GM12878 (cell line): ENCODE measurements at regions not wholly inside any gene's neighbourhood (a gene's known extent, or its start where the extent isn't known, plus 50 kb on each side); places are given as distances from the start of the nearest gene placed in this dataset.
A peak's percentile ranks its signal among the peaks of the same experiment; 100 is the strongest.

Source experiments
- ATAC-seq: fragments of 200-7000 bp; cut with Tn5 transposase; 3 replicates; pipeline ENCODE4 v1.9.1; 2020; ENCODE audit warnings: mild to moderate bottlenecking, moderate library complexity
- BruUV-seq: library from RNA; stranded (reverse); fragments of 400-500 nt; replicated peaks from 2 replicates; lab custom pipeline; 2021; lab: Mats Ljungman, UMichigan
- CTCF ChIA-PET: fragments of 300-600 bp; sonication (Branson Sonifier 250); formaldehyde crosslinking; extraction: SDS; loops from one replicate; lab custom pipeline; 2021; ENCODE audit warnings: inconsistent platforms; lab: Yijun Ruan, JAX
- POLR2A ChIA-PET: fragments of 350-600 bp; formaldehyde crosslinking; extraction: SDS; loops from one replicate; lab custom pipeline; 2021; ENCODE audit warnings: inconsistent platforms; lab: Charles Lee
- RAD21 ChIA-PET: fragments of 300-600 bp; sonication (Branson Sonifier 250); formaldehyde crosslinking; loops from one replicate; lab custom pipeline; 2023; ENCODE audit warnings: antibody characterized with exemption; ENCODE audit not compliant: unreplicated experiment; lab: Charles Lee
- SMC1A ChIA-PET: fragments of 300-600 bp; sonication (Branson Sonifier 250); formaldehyde crosslinking; loops from one replicate; lab custom pipeline; 2023; ENCODE audit not compliant: unreplicated experiment, uncharacterized antibody; lab: Charles Lee
- DNase-seq: peaks from one replicate; pipeline ENCODE4 v3.0.0-alpha.2; 2011; ENCODE audit warnings: low read depth, low spot score
- FAIRE-seq: peaks from 3 replicates; lab custom pipeline; 2011; peaks lifted over from hg19 to GRCh38; lab: Jason Lieb, UNC
- H2AFZ ChIP-seq: 2 replicates; pipeline ENCODE4 v1.6.0; 2011; ENCODE audit warnings: low read depth, low read length, control low read depth; ENCODE audit not compliant: control insufficient read depth
- H3K27ac ChIP-seq: 2 replicates; pipeline ENCODE4 v1.5.1; 2011; ENCODE audit warnings: control low read depth; ENCODE audit not compliant: control insufficient read depth, insufficient read depth
- H3K27me3 ChIP-seq, 2 experiments: replicated peaks in 1 of 2; 2 replicates each; pipeline versions ENCODE4 v1.6.0 to v1.6.1; 2011; ENCODE audit warnings: low read length in 1 of 2; ENCODE audit not compliant: control insufficient read depth in 2 of 2, insufficient read depth in 2 of 2
- H3K36me3 ChIP-seq, 2 experiments: 2 replicates each; pipeline ENCODE4 v1.5.1; 2011; ENCODE audit warnings: low read length in 1 of 2; ENCODE audit not compliant: control insufficient read depth in 2 of 2, insufficient read depth in 2 of 2
- H3K4me1 ChIP-seq: 2 replicates; pipeline ENCODE4 v1.6.1; 2011; ENCODE audit warnings: mild to moderate bottlenecking, low read length, moderate library complexity, mixed read lengths; ENCODE audit not compliant: control insufficient read depth, insufficient read depth
- H3K4me2 ChIP-seq: 2 replicates; pipeline ENCODE4 v1.6.0; 2011; ENCODE audit warnings: control low read depth; ENCODE audit not compliant: control insufficient read depth, insufficient read depth
- H3K4me3 ChIP-seq: fragments of 200-600 bp; sonication (generic); 2 replicates; pipeline ENCODE4 v1.5.1; 2016
- H3K79me2 ChIP-seq: 2 replicates; pipeline ENCODE4 v1.6.0; 2011; ENCODE audit warnings: low read length; ENCODE audit not compliant: control insufficient read depth, insufficient read depth
- H3K9ac ChIP-seq: 2 replicates; pipeline ENCODE4 v1.8.0; 2011; ENCODE audit warnings: low read length, control low read depth, mixed read lengths; ENCODE audit not compliant: control insufficient read depth, insufficient read depth
- H3K9me3 ChIP-seq: replicated peaks from 3 replicates; pipeline ENCODE4 v1.5.1; 2011; ENCODE audit warnings: mild to moderate bottlenecking, low read length; ENCODE audit not compliant: control insufficient read depth, insufficient read depth
- H4K20me1 ChIP-seq: 2 replicates; pipeline ENCODE4 v1.6.0; 2011; ENCODE audit not compliant: control insufficient read depth, insufficient read depth
- ASH2L ChIP-seq: fragments of 300-600, 200-600 bp; sonication (generic); IDR thresholded peaks from 2 replicates; pipeline ENCODE4 v1.6.1; 2017; ENCODE audit warnings: low read depth, mild to moderate bottlenecking, borderline replicate concordance
- CBX3 ChIP-seq: fragments of 200-600 bp; sonication (generic); IDR thresholded peaks from 2 replicates; pipeline ENCODE4 v1.6.1; 2016; ENCODE audit warnings: low read depth, borderline replicate concordance
- CBX5 ChIP-seq: sonication (generic); IDR thresholded peaks from 2 replicates; pipeline ENCODE4 v1.6.1; 2016; ENCODE audit warnings: low read depth, moderate library complexity, mild to moderate bottlenecking, inconsistent platforms
- EP300 ChIP-seq, 2 experiments: fragments of 150-350 bp in 1 of 2; IDR thresholded peaks; 2 replicates each; pipeline ENCODE4 v1.6.1; 2011 to 2012; ENCODE audit warnings: low read depth in 2 of 2, low read length in 2 of 2, borderline replicate concordance in 1 of 2, improper control_type of control experiment in 1 of 2, inconsistent platforms in 1 of 2; ENCODE audit not compliant: control insufficient read depth in 1 of 2
- EZH2 ChIP-seq: IDR thresholded peaks from 2 replicates; pipeline ENCODE4 v1.6.1; 2012; ENCODE audit warnings: low read depth, mild to moderate bottlenecking, control low read depth, inconsistent platforms, low read length, borderline replicate concordance; ENCODE audit not compliant: control insufficient read depth
- FOS ChIP-seq: IDR thresholded peaks from 3 replicates; pipeline ENCODE4 v1.6.1; 2011; ENCODE audit warnings: borderline replicate concordance; ENCODE audit not compliant: insufficient read length; ENCODE audit errors: extremely low read depth
- KDM1A ChIP-seq: fragments of 200-600 bp; sonication (generic); IDR thresholded peaks from 2 replicates; pipeline ENCODE4 v1.6.1; 2016; ENCODE audit warnings: borderline replicate concordance
- NFIC ChIP-seq: IDR thresholded peaks from 2 replicates; pipeline ENCODE4 v1.6.1; 2012; ENCODE audit warnings: low read depth, mild to moderate bottlenecking, inconsistent platforms, low read length, moderate library complexity
- NR2F1 ChIP-seq: fragments of 450-650 bp; conservative IDR thresholded peaks from 2 replicates; pipeline ENCODE4 v1.6.1; 2017; ENCODE audit warnings: mild to moderate bottlenecking
- RFX5 ChIP-seq: IDR thresholded peaks from 2 replicates; pipeline ENCODE4 v1.6.1; 2011; ENCODE audit warnings: low read depth, low read length, improper control_type of control experiment
- RUNX3 ChIP-seq: IDR thresholded peaks from 2 replicates; pipeline ENCODE4 v1.6.1; 2012; ENCODE audit warnings: low read length, inconsistent platforms
- SREBF2 ChIP-seq: IDR thresholded peaks from 2 replicates; pipeline ENCODE4 v1.6.1; 2012; ENCODE audit warnings: mild to moderate bottlenecking, low read length
- ZNF622 ChIP-seq: fragments of 450-650 bp; IDR thresholded peaks from 2 replicates; pipeline ENCODE4 v1.6.1; 2017; ENCODE audit warnings: mild to moderate bottlenecking, inconsistent platforms
- WGBS: methylation state at CpG from one replicate; pipeline ENCODE4 v1.1.6; 2016; ENCODE audit warnings: low lambda C conversion rate; ENCODE audit not compliant: insufficient replicate concordance, insufficient coverage; ENCODE audit errors: missing lambda C conversion rate; 5-methylcytosine and 5-hydroxymethylcytosine counted together
- in situ Hi-C: fragments of 300-500 bp; cut with MboI; formaldehyde crosslinking; loops from 9 replicates; pipeline ENCODE4 v1.14.3; 2018; ENCODE audit warnings: mixed read lengths
- intact Hi-C: fragments of 100-400 bp; cut with micrococcal nuclease; formaldehyde crosslinking; loops from one replicate; pipeline ENCODE4 v1.14.2; 2022; ENCODE audit not compliant: unreplicated experiment
- TF ChIP-seq, protein P1 (sequence below): fragments of 450-650 bp; IDR thresholded peaks from 2 replicates; pipeline ENCODE4 v1.6.1; 2016; ENCODE audit warnings: mild to moderate bottlenecking, moderate library complexity, borderline replicate concordance
- TF ChIP-seq, protein P2 (sequence below): fragments of 450-650 bp; IDR thresholded peaks from 2 replicates; pipeline ENCODE4 v1.6.1; 2017; ENCODE audit warnings: mild to moderate bottlenecking

- TF ChIP-seq, protein P1, sequence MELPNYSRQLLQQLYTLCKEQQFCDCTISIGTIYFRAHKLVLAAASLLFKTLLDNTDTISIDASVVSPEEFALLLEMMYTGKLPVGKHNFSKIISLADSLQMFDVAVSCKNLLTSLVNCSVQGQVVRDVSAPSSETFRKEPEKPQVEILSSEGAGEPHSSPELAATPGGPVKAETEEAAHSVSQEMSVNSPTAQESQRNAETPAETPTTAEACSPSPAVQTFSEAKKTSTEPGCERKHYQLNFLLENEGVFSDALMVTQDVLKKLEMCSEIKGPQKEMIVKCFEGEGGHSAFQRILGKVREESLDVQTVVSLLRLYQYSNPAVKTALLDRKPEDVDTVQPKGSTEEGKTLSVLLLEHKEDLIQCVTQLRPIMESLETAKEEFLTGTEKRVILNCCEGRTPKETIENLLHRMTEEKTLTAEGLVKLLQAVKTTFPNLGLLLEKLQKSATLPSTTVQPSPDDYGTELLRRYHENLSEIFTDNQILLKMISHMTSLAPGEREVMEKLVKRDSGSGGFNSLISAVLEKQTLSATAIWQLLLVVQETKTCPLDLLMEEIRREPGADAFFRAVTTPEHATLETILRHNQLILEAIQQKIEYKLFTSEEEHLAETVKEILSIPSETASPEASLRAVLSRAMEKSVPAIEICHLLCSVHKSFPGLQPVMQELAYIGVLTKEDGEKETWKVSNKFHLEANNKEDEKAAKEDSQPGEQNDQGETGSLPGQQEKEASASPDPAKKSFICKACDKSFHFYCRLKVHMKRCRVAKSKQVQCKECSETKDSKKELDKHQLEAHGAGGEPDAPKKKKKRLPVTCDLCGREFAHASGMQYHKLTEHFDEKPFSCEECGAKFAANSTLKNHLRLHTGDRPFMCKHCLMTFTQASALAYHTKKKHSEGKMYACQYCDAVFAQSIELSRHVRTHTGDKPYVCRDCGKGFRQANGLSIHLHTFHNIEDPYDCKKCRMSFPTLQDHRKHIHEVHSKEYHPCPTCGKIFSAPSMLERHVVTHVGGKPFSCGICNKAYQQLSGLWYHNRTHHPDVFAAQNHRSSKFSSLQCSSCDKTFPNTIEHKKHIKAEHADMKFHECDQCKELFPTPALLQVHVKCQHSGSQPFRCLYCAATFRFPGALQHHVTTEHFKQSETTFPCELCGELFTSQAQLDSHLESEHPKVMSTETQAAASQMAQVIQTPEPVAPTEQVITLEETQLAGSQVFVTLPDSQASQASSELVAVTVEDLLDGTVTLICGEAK: no peak
- TF ChIP-seq, protein P2, sequence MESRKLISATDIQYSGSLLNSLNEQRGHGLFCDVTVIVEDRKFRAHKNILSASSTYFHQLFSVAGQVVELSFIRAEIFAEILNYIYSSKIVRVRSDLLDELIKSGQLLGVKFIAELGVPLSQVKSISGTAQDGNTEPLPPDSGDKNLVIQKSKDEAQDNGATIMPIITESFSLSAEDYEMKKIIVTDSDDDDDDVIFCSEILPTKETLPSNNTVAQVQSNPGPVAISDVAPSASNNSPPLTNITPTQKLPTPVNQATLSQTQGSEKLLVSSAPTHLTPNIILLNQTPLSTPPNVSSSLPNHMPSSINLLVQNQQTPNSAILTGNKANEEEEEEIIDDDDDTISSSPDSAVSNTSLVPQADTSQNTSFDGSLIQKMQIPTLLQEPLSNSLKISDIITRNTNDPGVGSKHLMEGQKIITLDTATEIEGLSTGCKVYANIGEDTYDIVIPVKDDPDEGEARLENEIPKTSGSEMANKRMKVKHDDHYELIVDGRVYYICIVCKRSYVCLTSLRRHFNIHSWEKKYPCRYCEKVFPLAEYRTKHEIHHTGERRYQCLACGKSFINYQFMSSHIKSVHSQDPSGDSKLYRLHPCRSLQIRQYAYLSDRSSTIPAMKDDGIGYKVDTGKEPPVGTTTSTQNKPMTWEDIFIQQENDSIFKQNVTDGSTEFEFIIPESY: no peak
- no peak for TF ChIP-seq RUNX3
These were observed 545.8 kb downstream of the CSNK1G3 start (continued) for GRCh38 chr5:124057724-124058231.

DNA sequence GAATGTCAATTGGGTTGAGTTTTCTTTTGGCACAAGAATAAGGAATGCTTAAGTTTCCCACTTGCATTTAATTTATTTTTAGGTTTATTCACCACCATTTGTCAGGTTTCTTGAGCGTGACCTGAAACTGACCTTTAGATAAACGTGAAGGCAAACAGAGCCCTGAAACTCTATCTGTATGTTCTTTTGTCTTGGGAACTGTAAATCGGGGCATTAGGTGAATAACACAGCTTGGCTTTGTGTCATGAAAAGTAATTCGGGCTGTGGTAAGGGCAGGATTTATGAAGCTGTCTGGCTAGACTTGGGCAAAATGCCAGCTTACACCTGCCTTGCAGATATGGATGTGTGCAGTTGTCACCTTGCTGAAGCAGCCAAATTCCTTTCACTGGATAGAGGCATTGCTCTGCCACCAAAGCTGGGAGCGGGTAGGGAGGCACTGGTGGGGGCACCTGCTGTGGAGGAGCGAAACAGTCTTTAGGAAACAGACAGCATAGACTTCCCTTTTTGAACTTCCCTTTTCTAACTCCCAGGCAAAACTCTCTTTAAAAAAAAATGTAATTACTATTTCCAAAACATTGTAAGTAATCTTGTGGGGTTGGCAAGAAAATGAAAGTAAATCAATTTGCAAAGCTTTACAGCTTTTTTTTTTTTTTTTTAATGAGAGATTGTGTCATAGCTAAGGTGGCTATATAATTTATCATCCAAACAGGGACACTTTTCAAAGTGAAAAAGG lies 545.2 kb downstream of the CSNK1G3 start:
- H3K36me3 ChIP-seq: no peaks in the 10 kb centered on the region
- no peaks in the 10 kb centered on the region for H4K20me1 ChIP-seq
- no peak overlapping the region for H3K9ac ChIP-seq
- peak overlapping the region; percentile 90 for H3K4me2 ChIP-seq
- H3K27ac ChIP-seq: peak overlapping the region; percentile 46
- WGBS: 3% methylated on average over 6 of the region's 6 CpGs
- H3K27me3 ChIP-seq: no peaks in the 10 kb centered on the region
- ChIA-PET POLR2A (interaction anchor here (0.9 kb wide), 1 partner anchor 26 kb away, joined by 3 read pairs; no protein-coding TSS in a partner anchor), CTCF (interaction anchor here (0.8 to 1.4 kb wide), 4 partner anchors 11 to 36 kb away, joined by 3 to 4 read pairs (median 3); no protein-coding TSS in a partner anchor), RAD21 (interaction anchor here (0.6 to 2.6 kb wide), 6 partner anchors 12 to 1778 kb away, joined by 3 to 14 read pairs (median 3); no protein-coding TSS in a partner anchor), SMC1A (interaction anchor here (0.6 to 4.3 kb wide), 7 partner anchors 14 to 594 kb away, joined by 3 to 34 read pairs (median 5); no protein-coding TSS in a partner anchor)
- intact Hi-C loops: loop anchor here (5.0 to 10.0 kb wide), 3 partner anchors 392 to 588 kb away; no protein-coding TSS in a partner anchor
- H3K4me1 ChIP-seq: peaks cover 37% of the 10 kb centered on the region
- ATAC-seq (peak; percentile 76), DNase-seq (peak; percentile 47), FAIRE-seq (peak; percentile 7)
- peak overlapping the region; percentile 65; the same call in 1 of the 2 replicates for H3K4me3 ChIP-seq
- BruUV-seq: no TSS peak
- in situ Hi-C loops: no loop called here
- H3K9me3 ChIP-seq: peaks cover 4% of the 10 kb centered on the region; the same call in 2 of the 3 replicates
- peak overlapping the region; percentile 15 for H2AFZ ChIP-seq
- H3K79me2 ChIP-seq: no peaks in the 10 kb centered on the region
- TF ChIP-seq KDM1A (no peak), RFX5 (no peak), CBX5 (no peak), NFIC (peak; percentile 47; the same call in 1 of the 2 replicates), SREBF2 (no peak), NR2F1 (0 out of 2 replicates have a peak, but pooled peaks have one; percentile 16), FOS (no peak), ASH2L (no peak), EZH2 (no peak), CBX3 (no peak), ZNF622 (no peak), EP300 (IDR thresholded peaks at IDR 0.05; ENCODE audit: borderline replicate concordance in 1 of 2, control insufficient read depth in 1 of 2, low read depth in 2 of 2, low read length in 2 of 2) (0 out of 4 replicates have a peak, but pooled peaks of 1 of the 2 experiments have one; percentile 5)
